ENCODE measurements at regions not wholly inside any gene's neighbourhood (a gene's known extent, or its start where the extent isn't known, plus 50 kb on each side); places are given as distances from the start of the nearest gene placed in this dataset.

DNA sequence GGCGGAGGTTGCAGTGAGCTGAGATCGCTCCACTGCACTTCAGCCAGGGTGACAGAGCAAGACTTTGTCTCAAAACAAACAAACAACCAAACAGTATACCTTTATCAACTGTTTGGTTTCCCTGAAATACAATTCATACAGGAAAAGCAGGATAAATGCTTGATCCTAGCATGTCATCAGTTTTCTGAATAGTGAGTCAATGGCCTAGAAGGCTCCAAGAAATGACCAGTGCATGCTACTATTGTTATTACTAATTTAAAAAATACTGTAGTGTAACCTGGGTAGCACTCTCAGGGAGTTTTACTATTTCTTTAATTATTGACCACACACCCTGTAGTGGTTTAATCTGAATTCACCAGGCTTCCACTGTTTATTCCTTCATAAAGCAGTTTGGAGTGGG, 101.0 kb upstream of the PTPN3 start:
- no peak for DNase-seq
- intact Hi-C loops (cut with DNase I, micrococcal nuclease) = no loop called here
- H3K4me3 Mint-ChIP-seq = no peak overlapping the region
- H3K27me3 Mint-ChIP-seq = peaks cover 4% of the 10 kb centered on the region
- ATAC-seq = no peak
- CTCF ChIA-PET = interaction anchor here (0.6 to 1.5 kb wide), 2 partner anchors 10 to 66 kb away, joined by 3 read pairs; no protein-coding TSS in a partner anchor
- no peaks in the 10 kb centered on the region for H3K36me3 Mint-ChIP-seq (ENCODE audit: low read depth)
- POLR2A ChIA-PET = no interaction called here
- no peaks in the 10 kb centered on the region for H3K4me1 Mint-ChIP-seq
- H3K27ac Mint-ChIP-seq = no peak overlapping the region
- no peaks in the 10 kb centered on the region for H3K9me3 Mint-ChIP-seq (ENCODE audit: low read depth)

- intact Hi-C loops (cut with DNase I, micrococcal nuclease) = no loop called here
- Mint-ChIP-seq H3K27ac (no peak overlapping the region), H3K36me3 (ENCODE audit: low read depth) (no peaks in the 10 kb centered on the region), H3K27me3 (peaks cover 2% of the 10 kb centered on the region), H3K4me1 (no peaks in the 10 kb centered on the region), H3K9me3 (ENCODE audit: low read depth) (no peaks in the 10 kb centered on the region), H3K4me3 (no peak overlapping the region)
- POLR2A ChIA-PET = no interaction called here
- DNase-seq = no peak
- ATAC-seq = no peak
- CTCF ChIA-PET = interaction anchor here (0.6 to 1.5 kb wide), 2 partner anchors 9 to 67 kb away, joined by 3 read pairs; no protein-coding TSS in a partner anchor
Observed at GRCh38 chr9:109599711-109600110, 101.6 kb upstream of the PTPN3 start.

- ChIA-PET POLR2A (no interaction called here), CTCF (interaction anchor here (1.5 kb wide), 1 partner anchor 9 kb away, joined by 3 read pairs; no protein-coding TSS in a partner anchor)
- Mint-ChIP-seq H3K27ac (no peak overlapping the region), H3K9me3 (ENCODE audit: low read depth) (no peaks in the 10 kb centered on the region), H3K27me3 (peaks cover 2% of the 10 kb centered on the region), H3K36me3 (ENCODE audit: low read depth) (no peaks in the 10 kb centered on the region), H3K4me1 (no peaks in the 10 kb centered on the region), H3K4me3 (no peak overlapping the region)
- ATAC-seq (no peak), DNase-seq (no peak)
- intact Hi-C loops (cut with DNase I, micrococcal nuclease) = no loop called here
Observed at GRCh38 chr9:109600142-109600541, 102.0 kb upstream of the PTPN3 start.

DNA sequence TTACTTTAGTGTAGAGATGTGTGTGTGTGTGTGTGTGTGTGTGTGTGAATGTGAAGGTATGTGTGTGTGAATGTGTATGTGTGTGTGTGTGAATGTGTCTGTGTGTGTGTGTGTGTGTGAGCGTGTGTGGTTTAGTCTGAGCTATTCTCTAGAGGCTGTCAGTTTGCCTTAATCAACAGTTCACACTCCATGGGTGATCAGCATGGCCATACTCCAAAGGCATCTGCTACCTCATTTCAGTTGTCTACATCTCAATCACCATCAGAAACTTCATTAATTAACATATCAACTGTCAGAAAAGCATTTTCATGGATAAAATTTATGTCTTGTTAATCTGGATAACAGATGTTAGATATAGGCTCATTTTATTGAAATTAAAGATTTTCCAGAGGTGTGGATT, 103.1 kb upstream of the PTPN3 start:
- peaks cover 4% of the 10 kb centered on the region for H3K27me3 Mint-ChIP-seq
- H3K36me3 Mint-ChIP-seq (ENCODE audit: low read depth) = no peaks in the 10 kb centered on the region
- H3K4me1 Mint-ChIP-seq = no peaks in the 10 kb centered on the region
- intact Hi-C loops (cut with DNase I, micrococcal nuclease) = no loop called here
- ATAC-seq = no peak
- H3K27ac Mint-ChIP-seq = no peak overlapping the region
- CTCF ChIA-PET = no interaction called here
- POLR2A ChIA-PET = no interaction called here
- no peaks in the 10 kb centered on the region for H3K9me3 Mint-ChIP-seq (ENCODE audit: low read depth)
- no peak for DNase-seq
- no peak overlapping the region for H3K4me3 Mint-ChIP-seq

DNA sequence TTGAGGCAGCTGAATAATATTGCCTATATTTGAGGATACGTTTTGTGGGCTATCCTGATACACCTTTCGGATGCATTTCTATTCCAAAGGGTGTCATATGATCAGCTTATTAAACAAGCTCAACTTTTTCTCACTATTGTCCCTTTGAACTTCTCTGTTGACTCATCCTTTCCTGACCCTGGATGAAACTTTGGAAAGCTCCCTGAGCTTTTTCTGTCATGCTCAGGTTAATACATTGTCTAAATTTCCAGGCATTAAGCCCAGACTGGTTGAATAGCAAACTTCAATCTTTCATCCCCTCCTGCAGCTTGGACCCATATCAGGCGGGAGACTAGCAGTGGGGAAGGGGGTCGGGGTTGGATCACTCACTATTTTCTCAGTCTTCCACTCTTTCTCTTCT, 104.9 kb upstream of the PTPN3 start:
- Mint-ChIP-seq H3K36me3 (ENCODE audit: low read depth) (no peaks in the 10 kb centered on the region), H3K4me3 (no peak overlapping the region), H3K27ac (no peak overlapping the region), H3K4me1 (no peaks in the 10 kb centered on the region), H3K9me3 (ENCODE audit: low read depth) (no peaks in the 10 kb centered on the region), H3K27me3 (peaks cover 4% of the 10 kb centered on the region)
- intact Hi-C loops (cut with DNase I, micrococcal nuclease) = no loop called here
- ChIA-PET CTCF (interaction anchor here (1.0 kb wide), 1 partner anchor 120 kb away, joined by 3 read pairs; no protein-coding TSS in a partner anchor), POLR2A (no interaction called here)
- DNase-seq (no peak), ATAC-seq (no peak)

DNA sequence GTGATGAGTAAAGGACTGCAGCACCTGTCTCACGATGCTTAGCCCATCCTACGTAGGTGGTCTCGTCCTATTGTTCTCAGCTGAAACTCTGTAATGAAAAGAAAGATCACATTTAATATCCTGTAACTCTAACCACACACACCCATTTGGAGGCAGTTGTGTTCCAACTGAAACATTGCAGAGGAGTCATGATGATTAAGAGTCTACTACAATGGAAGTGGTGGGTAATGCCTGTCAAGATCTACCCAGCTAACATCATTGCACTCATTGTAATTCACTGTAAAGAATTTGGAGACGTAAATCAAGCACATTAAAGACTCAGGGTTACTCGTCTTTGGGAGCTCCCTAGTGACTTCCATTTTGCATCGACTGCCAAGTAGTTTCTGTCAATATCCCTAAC, 106.0 kb upstream of the PTPN3 start:
- H3K4me1 Mint-ChIP-seq = no peaks in the 10 kb centered on the region
- no peak overlapping the region for H3K4me3 Mint-ChIP-seq
- ChIA-PET CTCF (interaction anchor here (0.6 kb wide), 1 partner anchor 28 kb away, joined by 3 read pairs; no protein-coding TSS in a partner anchor), POLR2A (no interaction called here)
- H3K27ac Mint-ChIP-seq = no peak overlapping the region
- intact Hi-C loops (cut with DNase I, micrococcal nuclease) = no loop called here
- no peaks in the 10 kb centered on the region for H3K36me3 Mint-ChIP-seq (ENCODE audit: low read depth)
- ATAC-seq (no peak), DNase-seq (no peak)
- H3K9me3 Mint-ChIP-seq (ENCODE audit: low read depth) = no peaks in the 10 kb centered on the region
- H3K27me3 Mint-ChIP-seq = peaks cover 6% of the 10 kb centered on the region

GRCh38 chr9:109604781-109605180, 106.7 kb upstream of the PTPN3 start:
- ChIA-PET CTCF (interaction anchor here (1.2 kb wide), 1 partner anchor 19 kb away, joined by 3 read pairs; no protein-coding TSS in a partner anchor), POLR2A (no interaction called here)
- no peak for DNase-seq
- H3K9me3 Mint-ChIP-seq (ENCODE audit: low read depth) = no peaks in the 10 kb centered on the region
- no peak for ATAC-seq
- H3K4me1 Mint-ChIP-seq = no peaks in the 10 kb centered on the region
- no peak overlapping the region for H3K27ac Mint-ChIP-seq
- no peak overlapping the region for H3K4me3 Mint-ChIP-seq
- H3K36me3 Mint-ChIP-seq (ENCODE audit: low read depth) = no peaks in the 10 kb centered on the region
- intact Hi-C loops (cut with DNase I, micrococcal nuclease) = no loop called here
- H3K27me3 Mint-ChIP-seq = peaks cover 6% of the 10 kb centered on the region

- CTCF ChIA-PET = interaction anchor here (1.0 kb wide), 1 partner anchor 10 kb away, joined by 3 read pairs; no protein-coding TSS in a partner anchor
- no peak for ATAC-seq
- H3K4me3 Mint-ChIP-seq = no peak overlapping the region
Observed at GRCh38 chr9:109609060-109609459, 111.0 kb upstream of the PTPN3 start.

GRCh38 chr9:109616571-109617120, 118.5 kb upstream of the PTPN3 start:
- DNase-seq (no peak), ATAC-seq (no peak)
- ChIA-PET CTCF (no interaction called here), POLR2A (no interaction called here)
- intact Hi-C loops (cut with DNase I, micrococcal nuclease) = no loop called here
- no peaks in the 10 kb centered on the region for H3K4me1 Mint-ChIP-seq
- no peaks in the 10 kb centered on the region for H3K9me3 Mint-ChIP-seq (ENCODE audit: low read depth)
- H3K27me3 Mint-ChIP-seq = peaks cover 4% of the 10 kb centered on the region
- no peak overlapping the region for H3K4me3 Mint-ChIP-seq
- H3K36me3 Mint-ChIP-seq (ENCODE audit: low read depth) = no peaks in the 10 kb centered on the region
- H3K27ac Mint-ChIP-seq = no peak overlapping the region

More at GRCh38 chr9:109609060-109609459, 111.0 kb upstream of the PTPN3 start:
- H3K4me1 Mint-ChIP-seq = no peaks in the 10 kb centered on the region
- no peaks in the 10 kb centered on the region for H3K36me3 Mint-ChIP-seq (ENCODE audit: low read depth)
- H3K27ac Mint-ChIP-seq = no peak overlapping the region
- H3K27me3 Mint-ChIP-seq = peaks cover 4% of the 10 kb centered on the region
- no peaks in the 10 kb centered on the region for H3K9me3 Mint-ChIP-seq (ENCODE audit: low read depth)
- intact Hi-C loops (cut with DNase I, micrococcal nuclease) = no loop called here
- no peak for DNase-seq
- POLR2A ChIA-PET = no interaction called here

GRCh38 chr9:109619310-109619709, 121.2 kb upstream of the PTPN3 start:
- POLR2A ChIA-PET = no interaction called here
- Mint-ChIP-seq H3K4me1 (no peaks in the 10 kb centered on the region), H3K9me3 (ENCODE audit: low read depth) (peaks cover 2% of the 10 kb centered on the region), H3K27ac (no peak overlapping the region), H3K4me3 (no peak overlapping the region), H3K36me3 (ENCODE audit: low read depth) (no peaks in the 10 kb centered on the region), H3K27me3 (peaks cover 9% of the 10 kb centered on the region)
- intact Hi-C loops (cut with DNase I, micrococcal nuclease) = no loop called here
- CTCF ChIA-PET = no interaction called here
- DNase-seq (no peak), ATAC-seq (no peak)

GRCh38 chr9:109624143-109624542, 126.0 kb upstream of the PTPN3 start:
- intact Hi-C loops (cut with DNase I, micrococcal nuclease) = no loop called here
- DNase-seq (no peak), ATAC-seq (no peak)
- POLR2A ChIA-PET = no interaction called here
- H3K4me1 Mint-ChIP-seq = no peaks in the 10 kb centered on the region
- peaks cover 2% of the 10 kb centered on the region for H3K9me3 Mint-ChIP-seq (ENCODE audit: low read depth)
- H3K36me3 Mint-ChIP-seq (ENCODE audit: low read depth) = no peaks in the 10 kb centered on the region
- CTCF ChIA-PET = no interaction called here
- no peak overlapping the region for H3K27ac Mint-ChIP-seq
- H3K27me3 Mint-ChIP-seq = peaks cover 11% of the 10 kb centered on the region
- no peak overlapping the region for H3K4me3 Mint-ChIP-seq

- H3K9me3 Mint-ChIP-seq (ENCODE audit: low read depth) = peaks cover 2% of the 10 kb centered on the region
- no peak overlapping the region for H3K27ac Mint-ChIP-seq
- no peak overlapping the region for H3K4me3 Mint-ChIP-seq
- CTCF ChIA-PET = no interaction called here
- no peaks in the 10 kb centered on the region for H3K4me1 Mint-ChIP-seq
- H3K27me3 Mint-ChIP-seq = peaks cover 14% of the 10 kb centered on the region
- intact Hi-C loops (cut with DNase I, micrococcal nuclease) = no loop called here
- ATAC-seq (no peak), DNase-seq (no peak)
- H3K36me3 Mint-ChIP-seq (ENCODE audit: low read depth) = no peaks in the 10 kb centered on the region
- POLR2A ChIA-PET = no interaction called here
Observed at GRCh38 chr9:109624896-109625295, 126.8 kb upstream of the PTPN3 start.

DNA sequence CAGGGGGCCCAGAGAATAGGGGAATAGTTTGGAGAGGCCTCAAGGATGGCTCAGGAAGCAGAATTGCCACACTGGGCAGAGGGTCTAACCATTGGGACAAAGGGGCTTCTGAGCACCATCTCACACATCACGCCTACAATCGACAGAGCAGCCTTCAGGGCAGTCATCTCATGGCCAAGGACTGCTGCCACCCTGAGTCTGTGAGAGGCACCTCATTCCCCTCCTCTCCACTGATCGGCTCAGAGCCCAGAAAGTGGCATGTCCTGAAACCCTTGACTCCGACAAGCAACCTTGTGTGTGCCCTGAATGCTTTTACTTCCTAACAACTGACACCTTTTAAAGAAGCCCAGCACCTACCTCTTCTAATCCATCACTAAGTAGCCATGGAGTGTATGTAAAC, 128.9 kb upstream of the PTPN3 start:
- ATAC-seq (no peak), DNase-seq (no peak)
- ChIA-PET POLR2A (no interaction called here), CTCF (no interaction called here)
- no peak overlapping the region for H3K4me3 Mint-ChIP-seq
- peaks cover 11% of the 10 kb centered on the region for H3K27me3 Mint-ChIP-seq
- H3K4me1 Mint-ChIP-seq = no peaks in the 10 kb centered on the region
- H3K9me3 Mint-ChIP-seq (ENCODE audit: low read depth) = peaks cover 2% of the 10 kb centered on the region
- H3K27ac Mint-ChIP-seq = no peak overlapping the region
- H3K36me3 Mint-ChIP-seq (ENCODE audit: low read depth) = no peaks in the 10 kb centered on the region
- intact Hi-C loops (cut with DNase I, micrococcal nuclease) = no loop called here

Data from activated CD4-positive, alpha-beta T cell treated with anti-CD3 and anti-CD28 coated beads for 36 hours (primary cell).